ENCODE measurements at regions not wholly inside any gene's neighbourhood (a gene's known extent, or its start where the extent isn't known, plus 50 kb on each side); places are given as distances from the start of the nearest gene placed in this dataset.
A peak's percentile ranks its signal among the peaks of the same experiment; 100 is the strongest.
"Not testable (repeated sequence)": the region's sequence is repeated elsewhere in the genome, so short reads cannot be mapped to it uniquely, and the experiment has no call there.

DNA sequence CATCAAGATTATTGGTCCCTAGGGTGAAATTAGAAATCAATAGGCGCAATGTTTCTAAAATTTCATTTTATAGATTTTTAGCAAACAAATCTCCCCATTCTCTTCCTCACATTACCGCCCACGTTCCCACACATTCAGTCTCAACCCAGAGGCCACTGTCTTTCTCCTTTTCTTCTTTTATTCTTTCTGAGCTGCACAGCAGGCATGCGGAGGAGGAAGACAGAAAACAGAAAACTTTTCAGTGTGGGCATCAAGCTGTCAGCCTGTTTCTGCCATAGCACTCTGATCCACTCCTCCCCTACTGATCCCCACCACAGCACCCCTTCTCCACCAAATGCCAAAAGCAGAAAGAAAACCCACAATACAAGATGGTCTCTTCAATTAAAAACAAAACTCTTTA, 94.8 kb upstream of the ADAMTS3 start:
- H3K9me3 ChIP-seq, result no peaks in the 10 kb centered on the region

DNA sequence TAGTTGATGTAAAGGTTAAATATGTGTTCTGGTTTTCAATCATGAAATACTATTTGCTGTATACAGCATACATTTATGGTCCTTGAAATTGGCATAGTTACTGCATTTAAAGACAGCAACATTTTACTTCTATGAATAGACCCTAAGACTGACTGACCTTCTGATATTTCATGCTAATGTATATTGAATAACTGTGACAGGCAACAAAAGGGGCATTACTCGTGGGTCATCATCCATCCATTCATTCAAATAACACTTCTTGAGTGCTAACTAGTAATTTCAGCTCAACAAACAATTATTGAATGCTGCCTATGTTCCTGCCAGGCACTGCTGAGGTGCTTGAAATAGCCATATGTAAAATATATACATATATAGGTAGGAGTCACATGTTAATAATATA, 92.8 kb upstream of the ADAMTS3 start:
- H3K4me3 ChIP-seq, result no peak overlapping the region
- TF ChIP-seq, protein P1, sequence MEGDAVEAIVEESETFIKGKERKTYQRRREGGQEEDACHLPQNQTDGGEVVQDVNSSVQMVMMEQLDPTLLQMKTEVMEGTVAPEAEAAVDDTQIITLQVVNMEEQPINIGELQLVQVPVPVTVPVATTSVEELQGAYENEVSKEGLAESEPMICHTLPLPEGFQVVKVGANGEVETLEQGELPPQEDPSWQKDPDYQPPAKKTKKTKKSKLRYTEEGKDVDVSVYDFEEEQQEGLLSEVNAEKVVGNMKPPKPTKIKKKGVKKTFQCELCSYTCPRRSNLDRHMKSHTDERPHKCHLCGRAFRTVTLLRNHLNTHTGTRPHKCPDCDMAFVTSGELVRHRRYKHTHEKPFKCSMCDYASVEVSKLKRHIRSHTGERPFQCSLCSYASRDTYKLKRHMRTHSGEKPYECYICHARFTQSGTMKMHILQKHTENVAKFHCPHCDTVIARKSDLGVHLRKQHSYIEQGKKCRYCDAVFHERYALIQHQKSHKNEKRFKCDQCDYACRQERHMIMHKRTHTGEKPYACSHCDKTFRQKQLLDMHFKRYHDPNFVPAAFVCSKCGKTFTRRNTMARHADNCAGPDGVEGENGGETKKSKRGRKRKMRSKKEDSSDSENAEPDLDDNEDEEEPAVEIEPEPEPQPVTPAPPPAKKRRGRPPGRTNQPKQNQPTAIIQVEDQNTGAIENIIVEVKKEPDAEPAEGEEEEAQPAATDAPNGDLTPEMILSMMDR (IDR thresholded peaks at IDR 0.05), result no peak
- intact Hi-C loops (cut with DNase I; ENCODE audit: low total_unique reads), result no loop called here
- no peak overlapping the region for H3K27ac ChIP-seq
- DNase-seq, result no peak
- H3K4me1 ChIP-seq, result no peaks in the 10 kb centered on the region
- no peaks in the 10 kb centered on the region for H3K9me3 ChIP-seq
- H3K27me3 ChIP-seq, result no peaks in the 10 kb centered on the region
- no peaks in the 10 kb centered on the region for H3K36me3 ChIP-seq

More for the DNA sequence above, 94.8 kb upstream of the ADAMTS3 start:
- Histone ChIP-seq H3K27me3 (no peaks in the 10 kb centered on the region), H3K27ac (no peak overlapping the region), H3K4me3 (no peak overlapping the region), H3K4me1 (no peaks in the 10 kb centered on the region), H3K36me3 (no peaks in the 10 kb centered on the region)
- TF ChIP-seq, protein P1 (IDR thresholded peaks at IDR 0.05), result no peak
- intact Hi-C loops (cut with DNase I; ENCODE audit: low total_unique reads), result no loop called here
- DNase-seq, result no peak

DNA sequence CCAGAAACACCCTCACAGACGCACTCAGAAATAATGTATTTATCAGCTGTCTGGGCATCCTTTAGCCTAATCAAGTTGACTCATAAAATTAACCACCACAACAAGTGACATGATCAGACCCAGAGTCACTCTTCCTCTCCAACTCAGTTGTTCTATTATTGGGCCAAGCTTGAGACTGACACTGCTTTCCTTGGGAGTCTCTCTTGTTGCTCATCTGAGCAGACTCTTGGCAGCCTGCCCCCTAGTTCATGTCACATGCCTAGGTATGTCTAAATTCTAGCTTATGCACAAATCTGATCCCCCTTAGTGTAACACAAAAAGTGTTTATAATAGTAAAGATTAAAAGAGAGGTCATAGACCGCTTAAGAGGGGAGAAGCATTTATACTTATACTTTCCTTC, 72.6 kb upstream of the ADAMTS3 start:
- Histone ChIP-seq H3K36me3 (no peaks in the 10 kb centered on the region), H3K4me1 (no peaks in the 10 kb centered on the region), H3K4me3 (no peak overlapping the region), H3K9me3 (peaks cover 0 to 4% (median 0%) of the 10 kb centered on the region in 3 donors), H3K27ac (no peak overlapping the region), H3K27me3 (no peaks in the 10 kb centered on the region)
- no peak for DNase-seq
- TF ChIP-seq, protein P1 (IDR thresholded peaks at IDR 0.05), result no peak
- intact Hi-C loops (cut with DNase I; ENCODE audit: low total_unique reads), result no loop called here

DNA sequence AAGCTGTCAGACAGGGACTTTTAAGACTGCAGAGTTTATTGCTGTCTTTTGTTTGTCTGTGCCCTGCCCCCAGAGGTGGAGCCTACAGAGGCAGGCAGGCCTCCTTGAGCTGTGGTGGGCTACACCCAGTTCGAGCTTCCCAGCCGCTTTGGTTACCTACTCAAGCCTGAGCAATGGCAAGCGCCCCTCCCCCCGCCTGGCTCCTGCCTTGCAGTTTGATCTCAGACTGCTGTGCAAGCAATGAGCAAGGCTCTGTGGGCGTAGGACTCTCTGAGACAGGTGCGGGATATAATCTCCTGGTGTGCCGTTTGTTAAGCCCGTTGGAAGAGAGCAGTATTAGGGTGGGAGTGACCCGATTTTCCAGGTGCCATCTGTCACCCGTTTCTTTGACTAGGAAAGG, 67.8 kb upstream of the ADAMTS3 start:
- intact Hi-C loops (cut with DNase I; ENCODE audit: low total_unique reads); H3K27ac ChIP-seq; H3K27me3 ChIP-seq; H3K4me1 ChIP-seq; H3K9me3 ChIP-seq; DNase-seq; H3K36me3 ChIP-seq; H3K4me3 ChIP-seq: not testable (repeated sequence)

DNA sequence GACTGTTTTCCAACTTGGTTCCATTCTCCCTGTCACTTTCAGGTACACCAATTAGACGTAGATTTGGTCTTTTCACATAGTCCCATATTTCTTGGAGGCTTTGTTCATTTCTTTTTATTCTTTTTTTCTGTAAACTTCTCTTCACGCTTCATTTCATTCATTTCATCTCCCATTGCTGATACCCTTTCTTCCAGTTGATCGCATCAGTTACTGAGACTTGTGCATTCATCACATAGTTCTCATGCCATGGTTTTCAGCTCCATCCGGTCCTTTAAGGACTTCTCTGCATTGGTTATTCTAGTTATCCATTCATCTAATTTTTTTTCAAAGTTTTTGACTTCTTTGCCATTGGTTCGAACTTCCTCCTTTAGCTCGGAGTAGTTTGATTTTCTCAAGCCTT, 66.9 kb upstream of the ADAMTS3 start:
- H3K27ac ChIP-seq; intact Hi-C loops (cut with DNase I; ENCODE audit: low total_unique reads); H3K36me3 ChIP-seq; H3K9me3 ChIP-seq; H3K27me3 ChIP-seq; H3K4me1 ChIP-seq; DNase-seq; H3K4me3 ChIP-seq: not testable (repeated sequence)

DNA sequence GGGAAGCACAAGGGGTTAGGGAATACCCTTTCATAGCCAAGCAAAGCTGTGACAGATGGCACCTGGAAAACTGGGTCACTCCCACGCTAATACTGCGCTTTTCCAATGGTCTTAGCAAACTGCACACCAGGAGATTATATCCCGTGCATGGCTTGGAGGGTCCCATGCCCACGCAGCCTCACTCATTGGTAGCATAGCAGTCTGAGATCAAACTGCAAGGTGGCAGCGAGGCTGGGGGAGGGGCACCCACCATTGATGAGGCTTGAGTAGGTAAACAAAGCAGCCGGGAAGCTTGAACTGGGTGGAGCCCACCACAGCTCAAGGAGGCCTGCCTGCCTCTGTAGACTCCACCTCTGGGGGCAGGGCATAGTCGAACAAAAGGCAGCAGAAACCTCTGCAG, 63.2 kb upstream of the ADAMTS3 start:
- H3K4me3 ChIP-seq; H3K27ac ChIP-seq; H3K4me1 ChIP-seq; DNase-seq; H3K9me3 ChIP-seq; H3K27me3 ChIP-seq; intact Hi-C loops (cut with DNase I; ENCODE audit: low total_unique reads); H3K36me3 ChIP-seq: not testable (repeated sequence)

DNA sequence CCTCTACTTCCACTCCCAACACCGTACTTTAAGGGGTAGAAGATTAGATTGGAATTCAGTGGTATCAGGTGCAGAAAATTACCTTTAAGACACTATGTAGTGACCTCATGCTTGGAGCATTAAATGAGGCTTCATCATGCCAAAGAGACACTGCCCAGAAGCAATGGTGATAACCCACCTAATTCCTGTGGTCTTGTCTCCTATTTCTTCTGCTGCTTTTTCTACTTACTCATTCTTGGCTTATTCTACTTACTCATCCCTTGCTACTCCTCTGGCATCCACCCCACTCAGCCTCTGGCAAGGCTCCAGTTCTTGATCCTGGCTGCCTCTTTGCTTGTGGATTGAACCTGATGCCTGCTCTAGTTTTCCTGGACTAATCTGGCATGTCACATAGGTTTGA, 62.3 kb upstream of the ADAMTS3 start:
- peak in 1 of 2 donors; percentile 34 for DNase-seq
- intact Hi-C loops (cut with DNase I; ENCODE audit: low total_unique reads), result no loop called here
- H3K4me1 ChIP-seq, result no peaks in the 10 kb centered on the region
- H3K9me3 ChIP-seq, result no peaks in the 10 kb centered on the region
- H3K4me3 ChIP-seq, result no peak overlapping the region
- H3K27me3 ChIP-seq, result no peaks in the 10 kb centered on the region
- H3K36me3 ChIP-seq, result no peaks in the 10 kb centered on the region
- TF ChIP-seq, protein P1 (IDR thresholded peaks at IDR 0.05), result no peak
- H3K27ac ChIP-seq, result no peak overlapping the region
